Endothelial cell of umbilical vein (primary cell): ENCODE measurements at regions not wholly inside any gene's neighbourhood (a gene's known extent, or its start where the extent isn't known, plus 50 kb on each side); places are given as distances from the start of the nearest gene placed in this dataset.

ENCODE experiments used
- BruUV-seq: library from RNA; stranded (reverse); fragments of 400-500 nt; replicated peaks from 2 replicates; lab custom pipeline; 2021; lab: Mats Ljungman, UMichigan
- CTCF ChIA-PET: fragments of 300-600, 350-600 bp; sonication (Branson Sonifier 250); formaldehyde crosslinking; loops from one replicate; lab custom pipeline; 2021; ENCODE audit warnings: antibody characterized with exemption, inconsistent platforms; lab: Charles Lee
- POLR2A ChIA-PET: fragments of 300-600, 350-600 bp; sonication (Branson Sonifier 250); formaldehyde crosslinking; loops from one replicate; lab custom pipeline; 2021; ENCODE audit warnings: antibody characterized with exemption, inconsistent platforms; lab: Charles Lee
- DNase-seq: peaks from one replicate; pipeline ENCODE4 v3.0.0-alpha.2; 2011; ENCODE audit warnings: low read depth, low spot score
- FAIRE-seq: peaks from 2 replicates; lab custom pipeline; 2011; peaks lifted over from hg19 to GRCh38; lab: Jason Lieb, UNC
- H2AFZ ChIP-seq: 2 replicates; pipeline ENCODE4 v1.6.0; 2012; ENCODE audit warnings: low read depth, low read length, control low read depth, inconsistent platforms
- H3K27ac ChIP-seq: 2 replicates; pipeline ENCODE4 v1.5.1; 2011; ENCODE audit warnings: low read depth, mild to moderate bottlenecking, control low read depth, low read length, moderate library complexity; ENCODE audit not compliant: insufficient read depth
- H3K27me3 ChIP-seq, 2 experiments: 2 replicates each; pipeline versions ENCODE4 v1.6.0 to v1.6.1; 2011; ENCODE audit warnings: low read length in 2 of 2, mixed read lengths in 1 of 2; ENCODE audit not compliant: control insufficient read depth in 2 of 2, insufficient read depth in 2 of 2
- H3K36me3 ChIP-seq, 2 experiments: 2 replicates in 1 of 2; 3 replicates in 1 of 2; pipeline ENCODE4 v1.5.1; 2011; ENCODE audit warnings: low read length in 2 of 2, mild to moderate bottlenecking in 1 of 2, moderate library complexity in 1 of 2; ENCODE audit not compliant: control insufficient read depth in 2 of 2, insufficient read depth in 2 of 2; ENCODE audit errors: extremely low read depth in 1 of 2
- H3K4me1 ChIP-seq: 3 replicates; pipeline ENCODE4 v1.5.1; 2011; ENCODE audit warnings: mild to moderate bottlenecking, low read length; ENCODE audit not compliant: control insufficient read depth, insufficient read depth; ENCODE audit errors: extremely low read depth
- H3K4me2 ChIP-seq: 2 replicates; pipeline ENCODE4 v1.6.1; 2011; ENCODE audit warnings: low read length, control low read depth, mixed read lengths; ENCODE audit not compliant: insufficient read depth
- H3K4me3 ChIP-seq, 3 experiments: fragments of 200-600 bp in 1 of 3; sonication (generic), shearing (Covaris generic) in 1 of 3; replicated peaks in 1 of 3; 2 replicates each; pipeline ENCODE4 v1.5.1; 2011 to 2016; ENCODE audit warnings: control low read depth in 3 of 3, low read length in 3 of 3, mild to moderate bottlenecking in 2 of 3, inconsistent platforms in 1 of 3, low read depth in 1 of 3, moderate library complexity in 1 of 3; ENCODE audit not compliant: insufficient read depth in 1 of 3
- H3K79me2 ChIP-seq: 2 replicates; pipeline ENCODE4 v1.6.0; 2012; ENCODE audit warnings: low read length, inconsistent platforms; ENCODE audit not compliant: control insufficient read depth, insufficient read depth
- H3K9ac ChIP-seq: replicated peaks from 2 replicates; pipeline ENCODE3; 2011; ENCODE audit warnings: low read length, control low read depth; ENCODE audit not compliant: insufficient read depth; ENCODE audit errors: extremely low read depth
- H3K9me1 ChIP-seq: replicated peaks from 3 replicates; pipeline ENCODE4 v1.6.0; 2011; ENCODE audit warnings: mild to moderate bottlenecking, low read length; ENCODE audit not compliant: control insufficient read depth, insufficient read depth; ENCODE audit errors: extremely low read depth
- H3K9me3 ChIP-seq: replicated peaks from 2 replicates; pipeline ENCODE4 v1.5.1; 2012; ENCODE audit warnings: low read length, inconsistent platforms; ENCODE audit not compliant: control insufficient read depth, insufficient read depth
- H4K20me1 ChIP-seq: replicated peaks from 2 replicates; pipeline ENCODE3; 2011; ENCODE audit warnings: mild to moderate bottlenecking, low read length; ENCODE audit not compliant: control insufficient read depth, insufficient read depth; ENCODE audit errors: extremely low read depth
- EZH2 ChIP-seq: IDR thresholded peaks from 2 replicates; pipeline ENCODE4 v1.6.1; 2012; ENCODE audit warnings: borderline replicate concordance, low read depth, mild to moderate bottlenecking, moderate library complexity, low read length, inconsistent platforms; ENCODE audit not compliant: severe bottlenecking
- FOS ChIP-seq: IDR thresholded peaks from 2 replicates; pipeline ENCODE4 v1.6.1; 2011; ENCODE audit warnings: mild to moderate bottlenecking, low read length, moderate library complexity, borderline replicate concordance; ENCODE audit not compliant: insufficient read depth
- GATA2 ChIP-seq: IDR thresholded peaks from 2 replicates; pipeline ENCODE4 v1.7.0; 2011; ENCODE audit warnings: low read depth, mild to moderate bottlenecking, moderate library complexity, mixed read lengths, low read length; ENCODE audit not compliant: insufficient read length, insufficient read depth
- JUN ChIP-seq: IDR thresholded peaks from 2 replicates; pipeline ENCODE4 v1.6.1; 2011; ENCODE audit warnings: borderline replicate concordance, low read depth; ENCODE audit not compliant: insufficient read length, insufficient read depth
- MYC ChIP-seq: IDR thresholded peaks from one replicate; pipeline ENCODE4 v1.6.1; 2011; ENCODE audit warnings: mild to moderate bottlenecking, low read depth, low read length
- POLR2A ChIP-seq: IDR thresholded peaks from 2 replicates; pipeline ENCODE4 v1.6.1; 2012; ENCODE audit warnings: low read depth, mild to moderate bottlenecking, control low read depth, low read length
- POLR2AphosphoS5 ChIP-seq: IDR thresholded peaks from 2 replicates; pipeline ENCODE4 v1.6.1; 2012; ENCODE audit warnings: low read depth, mild to moderate bottlenecking, control low read depth, low read length, moderate library complexity; ENCODE audit not compliant: insufficient read depth
- dilution Hi-C: fragments of 300-500 bp; cut with MboI; formaldehyde crosslinking; loops from one replicate; pipeline ENCODE4 v1.15.0; 2019; ENCODE audit warnings: low sequenced_read_pairs; ENCODE audit not compliant: extremely low pct_ligation_motif_present
- intact Hi-C: fragments of 100-400 bp; cut with micrococcal nuclease; formaldehyde crosslinking; loops from one replicate; pipeline ENCODE4 v1.10.0; 2022
- TF ChIP-seq, protein P1 (sequence below): IDR thresholded peaks from 2 replicates; pipeline ENCODE4 v1.6.1; 2011; ENCODE audit not compliant: insufficient read depth, insufficient read length
- TF ChIP-seq, protein P2 (sequence below), 2 donors: IDR thresholded peaks; 1 replicate in 1 of 2; 2 replicates in 1 of 2; pipeline ENCODE4 v1.5.1; 2011; ENCODE audit warnings: low read length in 2 of 2, mild to moderate bottlenecking in 2 of 2, moderate library complexity in 2 of 2, control low read depth in 1 of 2, inconsistent platforms in 1 of 2, low read depth in 1 of 2; ENCODE audit not compliant: insufficient read depth in 1 of 2; ENCODE audit errors: extremely low read depth in 1 of 2

DNA sequence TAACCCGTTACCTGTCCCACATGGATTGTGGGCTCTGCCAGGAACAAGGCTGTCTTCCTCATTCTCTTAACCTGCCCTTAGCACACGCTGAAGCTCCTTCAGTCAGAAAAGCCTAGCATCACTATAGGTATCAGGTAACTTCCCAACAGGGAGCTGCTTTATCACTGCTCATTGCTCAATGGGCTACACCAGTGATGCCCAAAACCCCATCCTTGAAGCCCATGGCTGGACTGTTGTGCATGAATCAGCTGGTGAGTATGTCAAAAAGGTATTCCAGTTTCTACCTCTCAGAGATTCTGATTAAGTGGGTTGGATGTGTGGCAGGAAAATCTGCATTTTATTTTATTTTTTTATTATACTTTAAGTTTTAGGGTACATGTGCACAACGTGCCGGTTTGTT, 362.2 kb downstream of the LRATD1 start:
- TF ChIP-seq JUN (no peak), GATA2 (no peak), MYC (no peak), FOS (no peak), POLR2AphosphoS5 (no peak), EZH2 (no peak), POLR2A (no peak)
- TF ChIP-seq, protein P1, sequence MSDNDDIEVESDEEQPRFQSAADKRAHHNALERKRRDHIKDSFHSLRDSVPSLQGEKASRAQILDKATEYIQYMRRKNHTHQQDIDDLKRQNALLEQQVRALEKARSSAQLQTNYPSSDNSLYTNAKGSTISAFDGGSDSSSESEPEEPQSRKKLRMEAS: no peak
- TF ChIP-seq, protein P2, sequence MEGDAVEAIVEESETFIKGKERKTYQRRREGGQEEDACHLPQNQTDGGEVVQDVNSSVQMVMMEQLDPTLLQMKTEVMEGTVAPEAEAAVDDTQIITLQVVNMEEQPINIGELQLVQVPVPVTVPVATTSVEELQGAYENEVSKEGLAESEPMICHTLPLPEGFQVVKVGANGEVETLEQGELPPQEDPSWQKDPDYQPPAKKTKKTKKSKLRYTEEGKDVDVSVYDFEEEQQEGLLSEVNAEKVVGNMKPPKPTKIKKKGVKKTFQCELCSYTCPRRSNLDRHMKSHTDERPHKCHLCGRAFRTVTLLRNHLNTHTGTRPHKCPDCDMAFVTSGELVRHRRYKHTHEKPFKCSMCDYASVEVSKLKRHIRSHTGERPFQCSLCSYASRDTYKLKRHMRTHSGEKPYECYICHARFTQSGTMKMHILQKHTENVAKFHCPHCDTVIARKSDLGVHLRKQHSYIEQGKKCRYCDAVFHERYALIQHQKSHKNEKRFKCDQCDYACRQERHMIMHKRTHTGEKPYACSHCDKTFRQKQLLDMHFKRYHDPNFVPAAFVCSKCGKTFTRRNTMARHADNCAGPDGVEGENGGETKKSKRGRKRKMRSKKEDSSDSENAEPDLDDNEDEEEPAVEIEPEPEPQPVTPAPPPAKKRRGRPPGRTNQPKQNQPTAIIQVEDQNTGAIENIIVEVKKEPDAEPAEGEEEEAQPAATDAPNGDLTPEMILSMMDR (IDR thresholded peaks at IDR 0.05; ENCODE audit: extremely low read depth in 1 of 2, insufficient read depth in 1 of 2, low read depth in 1 of 2, low read length in 2 of 2): no peak
- ChIA-PET POLR2A (no interaction called here), CTCF (no interaction called here)
- no TSS peak for BruUV-seq
- no peaks in the 10 kb centered on the region for H4K20me1 ChIP-seq
- no peak overlapping the region for H2AFZ ChIP-seq
- dilution Hi-C loops (no loop called here), intact Hi-C loops (no loop called here)
- H3K4me3 ChIP-seq: no peak overlapping the region
- H3K27me3 ChIP-seq: no peaks in the 10 kb centered on the region
- no peak overlapping the region for H3K9ac ChIP-seq
- DNase-seq: no peak
- peaks cover 6% of the 10 kb centered on the region for H3K9me3 ChIP-seq
- no peaks in the 10 kb centered on the region for H3K79me2 ChIP-seq
- H3K4me1 ChIP-seq: no peaks in the 10 kb centered on the region
- no peaks in the 10 kb centered on the region for H3K36me3 ChIP-seq
- H3K9me1 ChIP-seq: no peaks in the 10 kb centered on the region
- FAIRE-seq: no peak
- no peak overlapping the region for H3K4me2 ChIP-seq
- H3K27ac ChIP-seq: no peak overlapping the region
